ENCODE measurements at regions not wholly inside any gene's neighbourhood (a gene's known extent, or its start where the extent isn't known, plus 50 kb on each side); places are given as distances from the start of the nearest gene placed in this dataset.
A peak's percentile ranks its signal among the peaks of the same experiment; 100 is the strongest.

- H3K27me3 ChIP-seq (ENCODE audit: control insufficient read depth in 3 of 3, insufficient read depth in 3 of 3, low read depth in 1 of 3, low read length in 3 of 3), result no peaks in the 10 kb centered on the region
- no peaks in the 10 kb centered on the region for H3K79me1 ChIP-seq (ENCODE audit: low read depth, low read length)
- peaks cover 0 to 2% of the 10 kb centered on the region in 2 donors for H3K4me1 ChIP-seq (ENCODE audit: control insufficient read depth in 2 of 2, insufficient read depth in 1 of 2, low read depth in 1 of 2, low read length in 2 of 2)
- no peak overlapping the region for H2BK120ac ChIP-seq (ENCODE audit: low read depth, low read length)
- no peak overlapping the region for H4K91ac ChIP-seq (ENCODE audit: low read depth, low read length, poor library complexity)
- no peak overlapping the region for H2AK5ac ChIP-seq (ENCODE audit: low read depth, low read length)
- peaks cover 0 to 2% of the 10 kb centered on the region in 2 donors for H3K9me3 ChIP-seq (replicated peaks in 1 of 2; ENCODE audit: control insufficient read depth in 2 of 2, insufficient read depth in 1 of 2, low read depth in 1 of 2, low read length in 2 of 2)
- no peak overlapping the region for H3K4me3 ChIP-seq (ENCODE audit: low read length in 2 of 2)
- H4K8ac ChIP-seq (ENCODE audit: low read depth, low read length), result no peak overlapping the region
- H3K4ac ChIP-seq (ENCODE audit: low read length), result no peak overlapping the region
- no peak overlapping the region for H2AFZ ChIP-seq (ENCODE audit: low read length)
- WGBS, 2 donors (ENCODE audit: extremely low coverage in 2 of 2, insufficient read length in 2 of 2, insufficient replicate concordance in 1 of 2), result no CpG with 5 or more reads among the region's 3 CpGs
- H3K36me3 ChIP-seq (replicated peaks in 1 of 2; ENCODE audit: control insufficient read depth in 2 of 2, insufficient read depth in 2 of 2, low read length in 2 of 2), result no peaks in the 10 kb centered on the region
- no peak overlapping the region for H2BK12ac ChIP-seq (ENCODE audit: low read length)
- DNase-seq (ENCODE audit: low spot score), result no peak
- H3K18ac ChIP-seq (ENCODE audit: low read length), result no peak overlapping the region
- no peak overlapping the region for H3K14ac ChIP-seq (ENCODE audit: low read length)
- H3K27ac ChIP-seq (replicated peaks; ENCODE audit: low read length), result no peak overlapping the region
- no peak overlapping the region for H3K4me2 ChIP-seq (ENCODE audit: insufficient read depth, low read length, poor library complexity, severe bottlenecking)
- no peak overlapping the region for H3K9ac ChIP-seq (ENCODE audit: low read depth, low read length, poor library complexity)
- no peak overlapping the region for H3K23ac ChIP-seq (ENCODE audit: low read depth, low read length, poor library complexity)
- H2BK15ac ChIP-seq (ENCODE audit: low read length), result no peak overlapping the region
- no peak overlapping the region for H2BK5ac ChIP-seq (ENCODE audit: low read length)
Observed at GRCh38 chr16:17668386-17668785, 197.6 kb upstream of the XYLT1 start.

- Histone ChIP-seq H2BK12ac (ENCODE audit: low read length) (no peak overlapping the region), H3K18ac (ENCODE audit: low read length) (no peak overlapping the region)
- no CpG with 5 or more reads among the region's 3 CpGs for WGBS, 2 donors (ENCODE audit: extremely low coverage in 2 of 2, insufficient read length in 2 of 2, insufficient replicate concordance in 1 of 2)
Observed at GRCh38 chr16:17666293-17666692, 195.5 kb upstream of the XYLT1 start.

DNA sequence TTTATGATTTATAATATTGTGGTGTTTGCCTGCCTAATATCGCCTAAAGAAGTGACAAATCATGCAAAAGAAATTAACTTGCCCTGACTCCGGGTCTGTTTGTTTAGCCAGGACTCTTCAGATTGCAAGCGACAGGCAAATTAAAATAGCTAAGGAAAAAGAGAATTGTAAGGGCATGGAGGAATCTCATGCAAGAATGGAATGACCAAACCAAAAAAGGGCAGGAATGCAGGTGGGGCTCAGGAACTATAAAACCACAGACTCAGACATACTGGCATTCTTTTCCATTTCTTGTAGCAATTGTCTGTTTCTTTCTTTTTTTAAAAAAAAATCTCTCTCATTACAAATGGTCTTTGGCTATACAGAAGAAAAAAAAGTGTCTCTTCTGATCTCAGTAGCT is 188.1 kb upstream of the XYLT1 start:
- no peak overlapping the region for H3K4ac ChIP-seq (ENCODE audit: low read length)
- WGBS, 2 donors (ENCODE audit: extremely low coverage in 2 of 2, insufficient read length in 2 of 2, insufficient replicate concordance in 1 of 2), result no CpG with 5 or more reads among the region's 3 CpGs
- H4K91ac ChIP-seq (ENCODE audit: low read depth, low read length, poor library complexity), result no peak overlapping the region
- no peak overlapping the region for H2BK120ac ChIP-seq (ENCODE audit: low read depth, low read length)
- no peak for DNase-seq (ENCODE audit: low spot score)
- no peak overlapping the region for H3K14ac ChIP-seq (ENCODE audit: low read length)
- H3K9me3 ChIP-seq (replicated peaks in 1 of 2; ENCODE audit: control insufficient read depth in 2 of 2, insufficient read depth in 1 of 2, low read depth in 1 of 2, low read length in 2 of 2), result no peaks in the 10 kb centered on the region
- no peak overlapping the region for H2BK5ac ChIP-seq (ENCODE audit: low read length)
- H3K36me3 ChIP-seq (replicated peaks in 1 of 2; ENCODE audit: control insufficient read depth in 2 of 2, insufficient read depth in 2 of 2, low read length in 2 of 2), result no peaks in the 10 kb centered on the region
- H3K79me1 ChIP-seq (ENCODE audit: low read depth, low read length), result no peaks in the 10 kb centered on the region
- no peaks in the 10 kb centered on the region for H3K27me3 ChIP-seq (ENCODE audit: control insufficient read depth in 3 of 3, insufficient read depth in 3 of 3, low read depth in 1 of 3, low read length in 3 of 3)
- no peak overlapping the region for H3K4me3 ChIP-seq (ENCODE audit: low read length in 2 of 2)
- peaks cover 0 to 4% of the 10 kb centered on the region in 2 donors for H3K4me1 ChIP-seq (ENCODE audit: control insufficient read depth in 2 of 2, insufficient read depth in 1 of 2, low read depth in 1 of 2, low read length in 2 of 2)
- H3K9ac ChIP-seq (ENCODE audit: low read depth, low read length, poor library complexity), result no peak overlapping the region
- H2AFZ ChIP-seq (ENCODE audit: low read length), result no peak overlapping the region
- no peak overlapping the region for H2BK15ac ChIP-seq (ENCODE audit: low read length)
- no peak overlapping the region for H3K4me2 ChIP-seq (ENCODE audit: insufficient read depth, low read length, poor library complexity, severe bottlenecking)
- no peak overlapping the region for H3K18ac ChIP-seq (ENCODE audit: low read length)
- H3K23ac ChIP-seq (ENCODE audit: low read depth, low read length, poor library complexity), result no peak overlapping the region
- no peak overlapping the region for H2AK5ac ChIP-seq (ENCODE audit: low read depth, low read length)
- no peak overlapping the region for H3K27ac ChIP-seq (replicated peaks; ENCODE audit: low read length)
- no peak overlapping the region for H2BK12ac ChIP-seq (ENCODE audit: low read length)
- no peak overlapping the region for H4K8ac ChIP-seq (ENCODE audit: low read depth, low read length)

More at GRCh38 chr16:17666293-17666692, 195.5 kb upstream of the XYLT1 start:
- Histone ChIP-seq H3K36me3 (replicated peaks in 1 of 2; ENCODE audit: control insufficient read depth in 2 of 2, insufficient read depth in 2 of 2, low read length in 2 of 2) (no peaks in the 10 kb centered on the region), H3K9ac (ENCODE audit: low read depth, low read length, poor library complexity) (no peak overlapping the region), H3K27me3 (ENCODE audit: control insufficient read depth in 3 of 3, insufficient read depth in 3 of 3, low read depth in 1 of 3, low read length in 3 of 3) (no peaks in the 10 kb centered on the region), H2AK5ac (ENCODE audit: low read depth, low read length) (no peak overlapping the region), H2BK120ac (ENCODE audit: low read depth, low read length) (no peak overlapping the region), H4K8ac (ENCODE audit: low read depth, low read length) (no peak overlapping the region), H3K79me1 (ENCODE audit: low read depth, low read length) (no peaks in the 10 kb centered on the region), H3K4ac (ENCODE audit: low read length) (no peak overlapping the region), H2BK15ac (ENCODE audit: low read length) (no peak overlapping the region), H3K4me2 (ENCODE audit: insufficient read depth, low read length, poor library complexity, severe bottlenecking) (no peak overlapping the region), H3K4me3 (ENCODE audit: low read length in 2 of 2) (no peak overlapping the region), H3K4me1 (ENCODE audit: control insufficient read depth in 2 of 2, insufficient read depth in 1 of 2, low read depth in 1 of 2, low read length in 2 of 2) (peaks cover 0 to 2% of the 10 kb centered on the region in 2 donors), H2BK5ac (ENCODE audit: low read length) (no peak overlapping the region), H3K14ac (ENCODE audit: low read length) (no peak overlapping the region), H4K91ac (ENCODE audit: low read depth, low read length, poor library complexity) (no peak overlapping the region), H2AFZ (ENCODE audit: low read length) (no peak overlapping the region), H3K27ac (replicated peaks; ENCODE audit: low read length) (no peak overlapping the region), H3K23ac (ENCODE audit: low read depth, low read length, poor library complexity) (no peak overlapping the region), H3K9me3 (replicated peaks in 1 of 2; ENCODE audit: control insufficient read depth in 2 of 2, insufficient read depth in 1 of 2, low read depth in 1 of 2, low read length in 2 of 2) (peaks cover 0 to 2% of the 10 kb centered on the region in 2 donors)
- no peak for DNase-seq (ENCODE audit: low spot score)

DNA sequence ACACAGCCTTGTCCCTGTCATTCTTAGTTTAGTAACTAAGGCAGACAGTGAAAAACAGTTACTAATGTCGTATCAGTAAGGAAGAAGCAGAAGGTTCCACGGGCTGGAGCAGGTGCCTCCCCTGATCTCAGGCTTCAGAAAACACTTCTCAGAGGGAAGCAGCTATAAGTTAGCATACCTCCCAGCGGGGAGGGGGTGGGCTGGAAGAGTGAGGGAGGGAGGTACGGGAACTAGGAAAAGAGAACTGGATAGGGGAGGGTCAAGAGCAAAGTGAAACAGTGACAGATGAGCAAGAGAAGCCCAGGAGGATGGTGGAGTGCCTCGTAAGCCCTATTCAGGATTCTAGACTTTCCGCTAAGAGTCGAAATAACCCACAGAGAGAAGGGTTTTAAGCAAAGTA is 186.3 kb upstream of the XYLT1 start:
- DNase-seq (ENCODE audit: low spot score), result no peak

More for the DNA sequence above, 186.3 kb upstream of the XYLT1 start:
- Histone ChIP-seq H3K4me3 (ENCODE audit: low read length in 2 of 2) (no peak overlapping the region), H2BK5ac (ENCODE audit: low read length) (no peak overlapping the region), H3K23ac (ENCODE audit: low read depth, low read length, poor library complexity) (no peak overlapping the region), H3K18ac (ENCODE audit: low read length) (no peak overlapping the region), H2BK15ac (ENCODE audit: low read length) (no peak overlapping the region), H2BK12ac (ENCODE audit: low read length) (no peak overlapping the region), H3K27ac (replicated peaks; ENCODE audit: low read length) (no peak overlapping the region), H3K9me3 (replicated peaks in 1 of 2; ENCODE audit: control insufficient read depth in 2 of 2, insufficient read depth in 1 of 2, low read depth in 1 of 2, low read length in 2 of 2) (no peaks in the 10 kb centered on the region), H2AFZ (ENCODE audit: low read length) (peak overlapping the region; percentile 29), H3K27me3 (ENCODE audit: control insufficient read depth in 3 of 3, insufficient read depth in 3 of 3, low read depth in 1 of 3, low read length in 3 of 3) (no peaks in the 10 kb centered on the region), H2AK5ac (ENCODE audit: low read depth, low read length) (no peak overlapping the region), H3K4me1 (ENCODE audit: control insufficient read depth in 2 of 2, insufficient read depth in 1 of 2, low read depth in 1 of 2, low read length in 2 of 2) (peaks cover 0 to 4% of the 10 kb centered on the region in 2 donors), H2BK120ac (ENCODE audit: low read depth, low read length) (no peak overlapping the region), H3K14ac (ENCODE audit: low read length) (no peak overlapping the region), H4K91ac (ENCODE audit: low read depth, low read length, poor library complexity) (no peak overlapping the region), H3K79me1 (ENCODE audit: low read depth, low read length) (no peaks in the 10 kb centered on the region), H4K8ac (ENCODE audit: low read depth, low read length) (no peak overlapping the region), H3K4ac (ENCODE audit: low read length) (no peak overlapping the region), H3K36me3 (replicated peaks in 1 of 2; ENCODE audit: control insufficient read depth in 2 of 2, insufficient read depth in 2 of 2, low read length in 2 of 2) (no peaks in the 10 kb centered on the region), H3K4me2 (ENCODE audit: insufficient read depth, low read length, poor library complexity, severe bottlenecking) (no peak overlapping the region), H3K9ac (ENCODE audit: low read depth, low read length, poor library complexity) (no peak overlapping the region)
- whole genome bisulfite sequencing, 2 donors (ENCODE audit: extremely low coverage in 2 of 2, insufficient read length in 2 of 2, insufficient replicate concordance in 1 of 2), result no CpG with 5 or more reads among the region's 7 CpGs

Data from neuronal stem cell (in vitro differentiated cells).